Aorta (tissue), 5 donors: ENCODE measurements at regions not wholly inside any gene's neighbourhood (a gene's known extent, or its start where the extent isn't known, plus 50 kb on each side); places are given as distances from the start of the nearest gene placed in this dataset.
"Not testable (repeated sequence)": the region's sequence is repeated elsewhere in the genome, so short reads cannot be mapped to it uniquely, and the experiment has no call there.

Experiments
- ATAC-seq: fragments of 200-7000 bp; cut with Tn5 transposase; one replicate; pipeline ENCODE4 v1.9.1; 2022; ENCODE audit warnings: moderate library complexity; ENCODE audit not compliant: low FRiP score
- DNase-seq, 2 donors: peaks; one replicate each; pipeline ENCODE4 v3.0.0-alpha.2; 2020
- H3K27ac ChIP-seq, 2 donors: one replicate each; pipeline ENCODE4 v1.5.1; 2013; ENCODE audit warnings: low read length in 2 of 2, mild to moderate bottlenecking in 2 of 2, moderate library complexity in 2 of 2, control low read depth in 1 of 2, inconsistent platforms in 1 of 2, low read depth in 1 of 2
- H3K27me3 ChIP-seq, 2 donors: one replicate each; pipeline ENCODE4 v1.6.1; 2013; ENCODE audit warnings: control low read depth in 1 of 2, low read length in 1 of 2, mild to moderate bottlenecking in 1 of 2, moderate library complexity in 1 of 2; ENCODE audit not compliant: insufficient read depth in 2 of 2, control insufficient read depth in 1 of 2
- H3K36me3 ChIP-seq, 2 donors: one replicate each; pipeline ENCODE4 v1.6.1; 2013; ENCODE audit warnings: control low read depth in 1 of 2, low read length in 1 of 2, mild to moderate bottlenecking in 1 of 2; ENCODE audit not compliant: insufficient read depth in 2 of 2, control insufficient read depth in 1 of 2
- H3K4me1 ChIP-seq, 2 donors: one replicate each; pipeline ENCODE4 v1.6.1; 2013; ENCODE audit warnings: low read length in 2 of 2, control low read depth in 1 of 2, mild to moderate bottlenecking in 1 of 2, moderate library complexity in 1 of 2; ENCODE audit not compliant: insufficient read depth in 2 of 2, control insufficient read depth in 1 of 2
- H3K4me3 ChIP-seq, 2 donors: one replicate each; pipeline ENCODE4 v1.5.1; 2013; ENCODE audit warnings: low read length in 2 of 2, control low read depth in 1 of 2, mild to moderate bottlenecking in 1 of 2
- H3K9me3 ChIP-seq: one replicate; pipeline ENCODE4 v1.6.1; 2013; ENCODE audit warnings: mild to moderate bottlenecking, low read length; ENCODE audit not compliant: control insufficient read depth
- WGBS, 2 donors: extraction: QIAGEN DNeasy Blood & Tissue Kit; methylation state at CpG; one replicate each; pipeline ENCODE4 v1.1.7; 2013; 5-methylcytosine and 5-hydroxymethylcytosine counted together
- intact Hi-C, 2 donors: fragments of 100-400 bp; cut with DNase I; formaldehyde crosslinking; loops; one replicate each; pipeline versions ENCODE4 v1.14.2 to v1.15.0; 2022
- donor health status: healthy with polysubstance abuse.
- donor health status: Bipolar disorder and iron deficiency.
- donor health status: DM: no; HTN: no; CAD: no.
- donor health status: DM: no; HTN: no; CAD: no.
- donor health status: DM: yes; HTN: yes; CAD: no.

DNA sequence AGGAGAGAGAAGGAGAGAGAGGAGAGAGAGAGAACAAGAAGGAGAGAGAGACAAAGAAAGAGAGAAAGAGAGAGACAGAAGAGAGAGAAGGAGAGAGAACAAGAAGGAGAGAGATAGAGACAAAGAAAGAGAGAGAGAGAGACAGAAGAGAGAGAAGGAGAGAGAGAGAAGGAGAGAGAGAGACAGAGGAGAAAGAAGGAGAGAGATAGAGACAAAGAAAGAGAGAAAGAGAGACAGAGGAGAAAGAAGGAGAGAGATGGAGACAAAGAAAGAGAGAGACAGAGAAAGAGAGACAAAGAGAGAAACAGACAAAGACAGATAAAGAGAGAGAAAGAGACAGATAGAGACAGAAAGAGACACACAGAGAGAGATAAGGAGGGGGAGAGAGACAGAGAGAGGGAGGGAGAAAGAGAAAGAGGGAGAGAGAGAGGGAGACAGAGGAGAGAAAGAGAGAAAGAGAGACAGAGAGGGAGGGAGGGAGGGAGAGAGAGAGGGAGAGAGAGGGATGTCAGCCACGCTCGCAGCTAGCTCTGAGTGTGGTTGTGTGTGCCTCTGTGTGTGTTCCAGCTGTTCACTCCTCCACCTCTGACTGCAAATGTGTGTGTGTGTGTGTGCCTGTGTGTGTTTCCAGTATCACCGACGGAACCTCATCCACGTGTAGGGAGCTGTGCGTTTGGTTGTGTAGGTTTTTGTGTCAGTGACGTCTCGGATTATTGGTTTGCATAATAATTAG, 105.8 kb downstream of the CRLF2 start:
- DNase-seq, result no peak
- no peak overlapping the region for H3K4me3 ChIP-seq
- H3K36me3 ChIP-seq, result no peaks in the 10 kb centered on the region
- peaks cover 2% of the 10 kb centered on the region for H3K9me3 ChIP-seq
- H3K27ac ChIP-seq, result no peak overlapping the region
- intact Hi-C loops, result no loop called here
- H3K27me3 ChIP-seq, result no peaks in the 10 kb centered on the region
- H3K4me1 ChIP-seq, result no peaks in the 10 kb centered on the region
- no peak for ATAC-seq
- WGBS, 2 donors, result 15 to 21% methylated on average over 8 of the region's 8 CpGs

DNA sequence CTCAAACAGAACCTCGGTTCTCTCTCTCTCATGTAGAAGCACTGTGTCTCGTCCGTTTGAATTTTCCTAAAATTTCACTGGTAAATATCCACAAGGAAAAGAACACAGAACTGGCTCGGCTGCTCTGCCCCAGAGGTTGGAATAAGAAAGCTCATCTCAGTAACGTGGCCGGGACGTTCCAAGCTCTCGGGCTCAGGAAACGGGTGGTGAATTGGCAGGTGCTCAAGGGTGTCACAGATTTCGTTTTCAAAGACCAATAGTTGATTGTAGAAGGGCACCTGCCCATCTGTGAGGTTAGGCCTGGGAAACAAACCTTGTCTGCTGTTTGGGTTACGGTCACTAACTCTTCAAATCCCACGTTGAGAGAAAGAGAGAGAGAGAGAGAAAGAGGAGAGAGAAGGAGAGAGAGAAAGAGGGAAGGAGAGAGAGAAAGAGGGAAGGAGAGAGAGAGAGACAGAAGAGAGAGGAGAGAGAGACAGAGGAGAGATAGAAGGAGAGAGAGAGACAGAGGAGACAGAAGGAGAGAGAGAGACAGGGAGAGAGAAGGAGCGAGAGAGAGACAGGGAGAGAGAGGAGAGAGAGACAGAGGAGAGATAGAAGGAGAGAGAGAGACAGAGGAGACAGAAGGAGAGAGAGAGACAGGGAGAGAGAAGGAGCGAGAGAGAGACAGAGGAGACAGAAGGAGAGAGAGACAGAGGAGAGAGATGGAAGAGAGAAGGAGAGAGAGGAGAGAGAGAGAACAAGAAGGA, 106.6 kb downstream of the CRLF2 start:
- DNase-seq, result peak in 1 of 2 donors; percentile 9
- intact Hi-C loops, result no loop called here
- no peaks in the 10 kb centered on the region for H3K27me3 ChIP-seq
- H3K27ac ChIP-seq, result no peak overlapping the region
- peaks cover 2% of the 10 kb centered on the region for H3K9me3 ChIP-seq
- WGBS, 2 donors, result 37% methylated on average over 14 of the region's 14 CpGs
- peak; percentile 44 for ATAC-seq
- H3K4me1 ChIP-seq, result no peaks in the 10 kb centered on the region
- no peaks in the 10 kb centered on the region for H3K36me3 ChIP-seq
- no peak overlapping the region for H3K4me3 ChIP-seq

DNA sequence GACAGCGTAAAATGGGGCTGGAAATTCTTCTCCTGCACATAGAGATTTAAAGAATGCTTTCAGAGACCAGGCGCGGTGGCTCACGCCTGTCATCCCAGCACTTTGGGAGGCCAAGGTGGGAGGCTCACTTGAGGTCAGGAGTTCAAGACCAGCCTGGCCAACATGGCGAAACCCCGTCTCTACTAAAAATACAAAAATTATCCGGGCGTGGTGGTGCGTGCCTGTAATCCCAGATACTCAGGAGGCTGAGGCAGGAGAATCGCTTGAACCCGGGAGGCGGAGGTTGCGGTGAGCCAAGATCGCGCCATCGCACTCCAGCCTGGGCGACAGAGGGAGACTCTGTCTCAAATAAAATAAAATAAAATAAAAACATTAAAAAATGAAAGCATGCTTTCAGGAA, 107.4 kb downstream of the CRLF2 start:
- DNase-seq, H3K9me3 ChIP-seq, H3K27ac ChIP-seq, H3K4me1 ChIP-seq, intact Hi-C loops, H3K4me3 ChIP-seq, ATAC-seq, H3K36me3 ChIP-seq, H3K27me3 ChIP-seq: not testable (repeated sequence)
- 90 to 94% methylated on average over 17 of the region's 17 CpGs for WGBS, 2 donors

DNA sequence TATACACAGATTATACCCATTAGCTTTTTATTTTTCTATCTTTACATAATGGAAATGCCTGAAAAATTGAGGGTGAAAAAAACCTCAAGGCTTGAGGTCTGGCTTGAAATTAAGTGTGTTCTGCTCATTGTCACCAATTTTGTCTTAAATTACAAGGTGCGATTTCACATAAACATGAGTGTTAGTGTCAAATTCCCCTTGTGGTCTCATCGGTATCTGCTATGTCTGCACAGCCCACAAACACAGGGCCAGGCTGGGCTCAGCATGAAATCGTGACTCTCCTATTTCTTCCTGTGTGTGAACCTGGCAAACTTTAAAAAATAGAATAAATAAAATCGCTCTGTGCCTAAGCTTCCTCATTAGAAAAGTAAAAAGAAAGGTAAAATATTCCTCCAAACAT, 109.1 kb downstream of the CRLF2 start:
- intact Hi-C loops, result no loop called here
- no peaks in the 10 kb centered on the region for H3K36me3 ChIP-seq
- H3K4me3 ChIP-seq, result no peak overlapping the region
- no peak for DNase-seq
- no peak for ATAC-seq
- 59 to 66% methylated on average over 4 of the region's 4 CpGs for WGBS, 2 donors
- no peaks in the 10 kb centered on the region for H3K4me1 ChIP-seq
- H3K27ac ChIP-seq, result no peak overlapping the region
- no peaks in the 10 kb centered on the region for H3K27me3 ChIP-seq
- no peaks in the 10 kb centered on the region for H3K9me3 ChIP-seq

DNA sequence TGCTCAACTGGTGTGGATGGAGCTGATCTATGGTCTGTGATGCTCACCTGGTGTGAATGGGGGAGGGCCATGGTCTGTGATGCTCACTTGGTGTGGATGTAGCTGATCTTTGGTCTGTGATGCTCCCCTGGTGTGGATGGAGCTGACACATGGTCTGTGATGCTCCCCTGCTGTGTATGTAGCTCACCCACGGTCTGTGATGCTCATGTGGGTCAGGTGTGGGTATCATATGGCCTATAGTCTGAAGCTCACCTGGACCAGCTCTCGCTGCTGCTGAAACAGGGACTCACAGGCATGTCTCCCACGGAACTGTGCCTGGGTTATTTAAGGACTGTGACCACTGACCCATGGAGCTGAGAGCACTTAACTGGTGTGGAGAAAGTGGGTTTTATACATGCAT, 109.7 kb downstream of the CRLF2 start:
- intact Hi-C loops, result no loop called here
- 52 to 56% methylated on average over 3 of the region's 3 CpGs for WGBS, 2 donors
- Histone ChIP-seq H3K27ac (no peak overlapping the region), H3K36me3 (no peaks in the 10 kb centered on the region), H3K4me3 (no peak overlapping the region), H3K4me1 (no peaks in the 10 kb centered on the region), H3K9me3 (no peaks in the 10 kb centered on the region), H3K27me3 (no peaks in the 10 kb centered on the region)
- peak in 1 of 2 donors; percentile 21 for DNase-seq
- ATAC-seq, result no peak

DNA sequence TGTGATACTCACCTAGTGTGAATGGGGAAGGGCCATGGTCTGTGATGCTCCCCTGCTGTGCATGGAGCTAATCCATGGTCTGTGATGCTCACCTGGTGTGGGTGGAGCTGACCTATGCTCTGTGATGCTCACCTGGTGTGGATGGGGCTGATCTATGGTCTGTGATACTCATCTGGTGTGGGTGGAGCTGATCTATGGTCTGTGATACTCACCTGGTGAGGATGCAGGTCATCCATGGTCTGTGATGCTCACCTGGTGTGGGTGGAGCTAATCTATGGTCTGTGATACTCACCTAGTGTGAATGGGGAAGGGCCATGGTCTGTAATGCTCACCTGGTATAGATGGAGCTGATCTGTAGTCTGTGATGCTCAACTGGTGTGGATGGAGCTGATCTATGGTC, 110.2 kb downstream of the CRLF2 start:
- H3K4me1 ChIP-seq, DNase-seq, H3K36me3 ChIP-seq, H3K27me3 ChIP-seq, H3K9me3 ChIP-seq, H3K4me3 ChIP-seq, H3K27ac ChIP-seq, intact Hi-C loops, ATAC-seq: not testable (repeated sequence)

DNA sequence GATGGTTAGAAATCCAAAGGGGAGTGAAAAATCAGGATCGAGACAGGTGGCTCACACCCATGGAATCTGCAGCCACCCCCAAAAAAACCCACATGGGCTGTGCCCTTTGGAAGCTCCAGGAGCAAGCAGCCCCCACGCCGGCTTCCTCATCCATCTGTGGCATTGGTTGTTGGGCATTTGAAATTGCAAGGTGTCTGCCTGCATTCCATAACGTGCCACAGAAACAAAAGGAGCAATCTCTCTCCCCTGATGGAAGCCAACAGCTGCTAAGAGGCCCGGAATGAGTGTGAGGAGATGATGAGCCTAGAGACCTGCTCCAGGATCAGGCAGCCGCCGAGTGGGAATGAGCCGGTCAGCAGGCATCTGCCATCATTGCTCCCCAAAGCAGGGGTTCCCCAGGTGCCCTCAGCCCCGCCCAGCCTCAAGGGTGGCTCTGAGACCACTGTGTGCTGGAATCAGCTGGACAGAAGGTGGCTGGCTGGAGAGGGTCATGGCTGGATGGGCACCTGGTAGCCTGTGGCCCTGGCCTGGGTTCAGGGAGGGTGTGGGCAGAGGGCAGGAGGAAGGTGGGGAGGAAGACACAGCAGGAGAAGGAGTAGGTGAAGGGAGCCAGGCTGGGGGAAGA, 113.2 kb downstream of the CRLF2 start:
- DNase-seq, result peak in 1 of 2 donors; percentile 55
- H3K36me3 ChIP-seq, result no peaks in the 10 kb centered on the region
- WGBS, 2 donors, result 74 to 81% methylated on average over 9 of the region's 9 CpGs
- no peak for ATAC-seq
- H3K27me3 ChIP-seq, result no peaks in the 10 kb centered on the region
- H3K27ac ChIP-seq, result no peak overlapping the region
- peaks cover 3% of the 10 kb centered on the region for H3K9me3 ChIP-seq
- intact Hi-C loops, result no loop called here
- no peaks in the 10 kb centered on the region for H3K4me1 ChIP-seq
- no peak overlapping the region for H3K4me3 ChIP-seq

DNA sequence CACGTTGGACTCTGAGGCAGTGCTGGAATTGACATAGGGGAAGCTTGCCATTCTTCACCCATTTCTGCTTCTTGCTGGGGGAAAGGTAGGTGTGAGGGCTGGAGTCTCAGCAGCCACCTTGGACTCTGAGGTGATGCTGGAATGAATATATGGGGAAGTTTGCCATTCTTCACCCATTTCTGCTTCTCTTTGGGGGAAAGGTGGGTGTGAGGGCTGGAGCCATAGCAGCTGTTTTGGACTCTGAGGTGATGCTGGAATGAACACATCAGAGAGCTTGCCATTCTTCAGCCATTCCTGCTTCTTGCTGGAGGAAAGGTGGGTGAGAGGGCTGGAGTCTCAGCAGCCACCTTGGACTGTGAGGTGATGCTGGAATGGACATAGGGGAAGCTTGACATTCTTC, 115.1 kb downstream of the CRLF2 start:
- ATAC-seq (no peak), DNase-seq (peak in 1 of 2 donors; percentile 15)
- Histone ChIP-seq H3K4me3 (no peak overlapping the region), H3K9me3 (peaks cover 3% of the 10 kb centered on the region), H3K27ac (no peak overlapping the region), H3K27me3 (no peaks in the 10 kb centered on the region), H3K36me3 (no peaks in the 10 kb centered on the region), H3K4me1 (no peaks in the 10 kb centered on the region)
- intact Hi-C loops, result no loop called here
- 99 to 100% methylated on average over 1 of the region's 1 CpG for WGBS, 2 donors
